Right lobe of liver (tissue), 6 donors: ENCODE measurements at regions not wholly inside any gene's neighbourhood (a gene's known extent, or its start where the extent isn't known, plus 50 kb on each side); places are given as distances from the start of the nearest gene placed in this dataset.

Experiments
- ATAC-seq, 4 donors: fragments of 200-7000 bp; cut with Tn5 transposase; one replicate each; pipeline ENCODE4 v1.9.1; 2020; ENCODE audit warnings: mild to moderate bottlenecking in 4 of 4, moderate library complexity in 4 of 4
- DNase-seq, 3 donors: peaks; one replicate each; pipeline ENCODE4 v3.0.0-alpha.2; 2020
- H3K27ac ChIP-seq, 3 donors: fragments of 200-600 bp; one replicate each; pipeline ENCODE4 v1.8.0; 2022
- H3K27me3 ChIP-seq, 2 donors: fragments of 200-600 bp; one replicate each; pipeline ENCODE4 v1.8.0; 2022
- H3K36me3 ChIP-seq, 4 donors: fragments of 200-600 bp; sonication (generic) in 1 of 4; one replicate each; pipeline versions ENCODE4 v1.5.1 to v1.8.0; 2017 to 2022; ENCODE audit warnings: control low read depth in 1 of 4
- H3K4me1 ChIP-seq, 4 donors: fragments of 200-600 bp; sonication (generic) in 1 of 4; one replicate each; pipeline versions ENCODE4 v1.5.1 to v1.8.0; 2017 to 2022; ENCODE audit warnings: control low read depth in 1 of 4
- H3K4me3 ChIP-seq, 3 donors: fragments of 200-600 bp; one replicate each; pipeline ENCODE4 v1.8.0; 2022
- H3K9me3 ChIP-seq, 4 donors: fragments of 200-600 bp; sonication (generic) in 1 of 4; one replicate each; pipeline versions ENCODE4 v1.5.1 to v1.8.0; 2017 to 2022; ENCODE audit warnings: control low read depth in 1 of 4
- CTCF ChIP-seq, 4 donors: fragments of 200-600 bp in 3 of 4; fragments of 450-650 bp in 1 of 4; IDR thresholded peaks; one replicate each; pipeline versions ENCODE4 v1.5.1 to v1.8.0; 2016 to 2022; ENCODE audit warnings: antibody characterized with exemption in 4 of 4, mild to moderate bottlenecking in 2 of 4
- POLR2A ChIP-seq: fragments of 450-650 bp; IDR thresholded peaks from one replicate; pipeline ENCODE4 v1.6.1; 2017; ENCODE audit warnings: antibody characterized with exemption, mild to moderate bottlenecking
- WGBS: methylation state at CpG from one replicate; pipeline ENCODE4 v1.1.6; 2018; ENCODE audit warnings: low coverage, low lambda C conversion rate; ENCODE audit not compliant: insufficient coverage; ENCODE audit errors: missing lambda C conversion rate; 5-methylcytosine and 5-hydroxymethylcytosine counted together
- intact Hi-C, 2 donors: fragments of 100-400 bp; cut with DNase I; formaldehyde crosslinking; loops; one replicate each; pipeline versions ENCODE4 v1.11.2 to v1.14.1; 2022
- donor health status: DM: no; HTN: yes; CAD: no.
- donor health status: DM: no; HTN: no; CAD: no.
- donor health status: DM: no; HTN: no; CAD: no.
- donor health status: DM: no; HTN: yes; CAD: no.
- donor health status: DM: no; HTN: yes; CAD: no.

- no peak for ATAC-seq
- intact Hi-C loops = no loop called here
- peaks cover 0 to 4% (median 0%) of the 10 kb centered on the region in 4 donors for H3K9me3 ChIP-seq
- no peak overlapping the region for H3K27ac ChIP-seq
- TF ChIP-seq POLR2A = no peak
- H3K27me3 ChIP-seq = no peaks in the 10 kb centered on the region
- no peak for DNase-seq
- no peak overlapping the region for H3K4me3 ChIP-seq
- H3K4me1 ChIP-seq = no peaks in the 10 kb centered on the region
- no peaks in the 10 kb centered on the region for H3K36me3 ChIP-seq
Measured at GRCh38 chr6:105714846-105715245, 312.0 kb upstream of the PREP start.

DNA sequence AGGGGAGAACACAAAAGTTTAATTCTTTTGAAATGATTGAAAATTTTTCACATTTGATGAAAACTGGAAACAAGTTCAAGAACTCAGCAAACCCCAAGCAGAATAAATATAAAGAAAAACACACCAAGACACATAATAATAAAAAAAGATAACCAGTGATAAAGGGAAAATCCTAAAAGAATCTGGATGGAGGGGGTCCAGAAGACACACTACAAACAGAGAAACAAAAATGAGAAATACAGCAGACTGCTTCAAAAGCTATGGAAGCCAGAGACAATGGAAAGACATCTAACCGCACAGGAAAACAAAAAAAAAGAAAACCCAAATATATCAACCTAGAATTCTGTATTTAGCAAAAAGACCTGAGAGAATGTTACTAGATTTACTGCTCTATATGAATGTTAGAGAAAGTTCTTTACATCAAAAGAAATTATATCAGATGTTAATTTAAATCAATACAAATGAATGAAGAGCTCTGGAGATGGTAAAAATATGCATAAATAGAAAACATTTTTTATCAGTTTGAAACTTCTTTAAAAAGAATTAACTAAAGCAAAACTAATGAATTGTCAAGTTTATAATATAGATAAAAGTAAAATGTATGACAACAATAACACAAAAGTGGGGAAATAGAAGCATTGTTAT lies 310.7 kb upstream of the PREP start:
- intact Hi-C loops = no loop called here
- H3K4me3 ChIP-seq = no peak overlapping the region
- H3K27me3 ChIP-seq = no peaks in the 10 kb centered on the region
- DNase-seq (no peak), ATAC-seq (no peak)
- H3K4me1 ChIP-seq = no peaks in the 10 kb centered on the region
- peaks cover 0 to 4% (median 0%) of the 10 kb centered on the region in 4 donors for H3K9me3 ChIP-seq
- WGBS = 82% methylated on average over 1 of the region's 1 CpG
- H3K36me3 ChIP-seq = no peaks in the 10 kb centered on the region
- no peak for TF ChIP-seq POLR2A
- TF ChIP-seq CTCF (IDR thresholded peaks at IDR 0.05) = no peak
- H3K27ac ChIP-seq = no peak overlapping the region

- no peak overlapping the region for H3K4me3 ChIP-seq
- H3K4me1 ChIP-seq = no peaks in the 10 kb centered on the region
- H3K27ac ChIP-seq = no peak overlapping the region
- 67% methylated on average over 2 of the region's 2 CpGs for WGBS
- intact Hi-C loops = no loop called here
- no peaks in the 10 kb centered on the region for H3K27me3 ChIP-seq
- H3K36me3 ChIP-seq = no peaks in the 10 kb centered on the region
- TF ChIP-seq POLR2A = no peak
- TF ChIP-seq CTCF (IDR thresholded peaks at IDR 0.05) = no peak
- DNase-seq = no peak
- peaks cover 0 to 4% (median 0%) of the 10 kb centered on the region in 4 donors for H3K9me3 ChIP-seq
- no peak for ATAC-seq
Measured at GRCh38 chr6:105711216-105711615, 308.3 kb upstream of the PREP start.

DNA sequence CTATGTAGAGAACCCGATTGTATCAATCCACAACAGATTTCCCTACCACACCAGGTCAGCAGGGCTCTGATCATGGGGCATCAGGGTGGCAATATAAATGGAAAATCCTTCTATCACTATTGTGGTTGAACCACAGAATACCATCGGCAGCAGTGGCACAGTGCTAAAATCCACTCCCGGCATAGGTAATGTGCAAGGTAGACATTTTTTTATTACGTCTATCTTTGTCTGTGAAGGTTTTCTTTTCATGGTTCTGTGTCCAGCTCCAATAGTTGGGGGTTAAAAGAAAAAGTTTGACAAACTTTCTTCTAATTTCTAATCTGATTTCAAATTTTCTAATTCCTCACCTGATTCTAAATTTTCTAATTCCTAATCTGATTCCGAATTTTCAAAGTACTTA lies 302.7 kb upstream of the PREP start:
- WGBS = 47% methylated on average over 5 of the region's 5 CpGs
- H3K27me3 ChIP-seq = no peaks in the 10 kb centered on the region
- no peaks in the 10 kb centered on the region for H3K36me3 ChIP-seq
- no peak for TF ChIP-seq CTCF (IDR thresholded peaks at IDR 0.05)
- no peak for TF ChIP-seq POLR2A
- no peak for DNase-seq
- H3K4me3 ChIP-seq = no peak overlapping the region
- H3K9me3 ChIP-seq = no peaks in the 10 kb centered on the region
- H3K27ac ChIP-seq = no peak overlapping the region
- intact Hi-C loops = no loop called here
- no peaks in the 10 kb centered on the region for H3K4me1 ChIP-seq
- ATAC-seq = no peak

DNA sequence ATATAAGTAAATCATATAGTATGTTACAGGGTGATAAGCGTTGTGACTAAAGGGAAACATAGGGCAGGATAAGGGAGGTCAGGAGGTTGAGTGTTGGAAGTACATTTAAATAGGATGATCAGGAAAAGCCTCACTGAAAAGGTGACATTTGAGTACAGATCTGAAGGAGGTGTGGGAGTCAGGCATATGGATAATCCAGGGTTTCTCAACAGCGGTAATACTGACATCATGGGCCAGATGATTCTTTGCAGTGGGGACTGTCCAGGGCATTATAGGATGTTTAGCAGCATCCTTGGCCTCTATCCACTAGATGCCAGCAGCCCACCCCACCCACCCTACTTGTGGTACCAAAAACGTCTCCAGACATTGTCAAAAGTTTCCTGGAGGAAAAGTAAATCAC lies 292.6 kb upstream of the PREP start:
- ATAC-seq = no peak
- WGBS = 59% methylated on average over 3 of the region's 3 CpGs
- Histone ChIP-seq H3K4me3 (no peak overlapping the region), H3K27ac (no peak overlapping the region), H3K36me3 (no peaks in the 10 kb centered on the region), H3K27me3 (no peaks in the 10 kb centered on the region), H3K4me1 (no peaks in the 10 kb centered on the region), H3K9me3 (no peaks in the 10 kb centered on the region)
- no peak for DNase-seq
- intact Hi-C loops = no loop called here
- no peak for TF ChIP-seq CTCF (IDR thresholded peaks at IDR 0.05)
- TF ChIP-seq POLR2A = no peak
